GM18519 (cell line): ENCODE measurements at regions not wholly inside any gene's neighbourhood (a gene's known extent, or its start where the extent isn't known, plus 50 kb on each side); places are given as distances from the start of the nearest gene placed in this dataset.

Source experiments
- ATAC-seq: cut with Tn5 transposase; IDR thresholded peaks from one replicate; pipeline ENCODE4 v1.9.1; 2021; ENCODE audit warnings: mild to moderate bottlenecking, moderate library complexity; ENCODE audit not compliant: unreplicated experiment, low FRiP score

GRCh38 chr2:82000606-82001005 lies 1696.1 kb upstream of the LRRTM1 start:
- ATAC-seq: no peak

- no peak for ATAC-seq
Measured at GRCh38 chr2:81996332-81996731, 1691.8 kb upstream of the LRRTM1 start.

- no peak for ATAC-seq
Measured at GRCh38 chr2:81991282-81991681, 1686.7 kb upstream of the LRRTM1 start.

GRCh38 chr2:81987370-81987769 lies 1682.8 kb upstream of the LRRTM1 start:
- ATAC-seq: no peak

GRCh38 chr2:81984969-81985637 lies 1680.6 kb upstream of the LRRTM1 start:
- no peak for ATAC-seq

GRCh38 chr2:81981585-81981984 lies 1677.0 kb upstream of the LRRTM1 start:
- no peak for ATAC-seq

- ATAC-seq: no peak
Measured at GRCh38 chr2:81979086-81979485, 1674.5 kb upstream of the LRRTM1 start.

GRCh38 chr2:81976998-81977397 lies 1672.4 kb upstream of the LRRTM1 start:
- no peak for ATAC-seq

GRCh38 chr2:81974216-81974615 lies 1669.7 kb upstream of the LRRTM1 start:
- no peak for ATAC-seq

- no peak for ATAC-seq
Measured at GRCh38 chr2:81942876-81943275, 1638.3 kb upstream of the LRRTM1 start.

GRCh38 chr2:81942136-81942680 lies 1637.7 kb upstream of the LRRTM1 start:
- ATAC-seq: no peak

GRCh38 chr2:81940266-81940955 lies 1635.9 kb upstream of the LRRTM1 start:
- no peak for ATAC-seq

GRCh38 chr2:81937944-81938343 lies 1633.4 kb upstream of the LRRTM1 start:
- ATAC-seq: no peak

- no peak for ATAC-seq
Measured at GRCh38 chr2:81903534-81903933, 1599.0 kb upstream of the LRRTM1 start.

GRCh38 chr2:81901017-81901416 lies 1596.5 kb upstream of the LRRTM1 start:
- no peak for ATAC-seq

GRCh38 chr2:81895620-81896250 lies 1591.2 kb upstream of the LRRTM1 start:
- ATAC-seq: no peak

- ATAC-seq: no peak
Measured at GRCh38 chr2:81894451-81894990, 1590.0 kb upstream of the LRRTM1 start.

GRCh38 chr2:81876624-81877023 lies 1572.1 kb upstream of the LRRTM1 start:
- ATAC-seq: no peak

GRCh38 chr2:81872006-81872405 lies 1567.5 kb upstream of the LRRTM1 start:
- ATAC-seq: no peak

GRCh38 chr2:81870119-81870518 lies 1565.6 kb upstream of the LRRTM1 start:
- no peak for ATAC-seq

- ATAC-seq: no peak
Measured at GRCh38 chr2:81858998-81859397, 1554.4 kb upstream of the LRRTM1 start.
